Body of pancreas (tissue), 4 donors: ENCODE measurements at regions not wholly inside any gene's neighbourhood (a gene's known extent, or its start where the extent isn't known, plus 50 kb on each side); places are given as distances from the start of the nearest gene placed in this dataset.

ENCODE experiments used
- ATAC-seq: fragments of 150-250 bp; one replicate; pipeline ENCODE4 v1.9.1; 2016
- DNase-seq, 4 donors: peaks; one replicate each; pipeline ENCODE4 v3.0.0-alpha.2; 2019
- H3K27ac ChIP-seq, 4 donors: fragments of 200-600 bp; sonication (generic); 1 replicate in 3 of 4; 2 replicates in 1 of 4; pipeline versions ENCODE4 v1.5.1 to v1.6.1; 2016 to 2019; ENCODE audit warnings: mild to moderate bottlenecking in 1 of 4, mixed read lengths in 1 of 4, moderate library complexity in 1 of 4
- H3K27me3 ChIP-seq, 2 donors: fragments of 200-600 bp; sonication (generic); one replicate each; pipeline ENCODE4 v1.6.0; 2016; ENCODE audit warnings: mild to moderate bottlenecking in 1 of 2
- H3K36me3 ChIP-seq, 2 donors: fragments of 200-600 bp; sonication (generic); replicated peaks in 1 of 2; 2 replicates each; pipeline ENCODE4 v1.5.1; 2016; ENCODE audit warnings: low read depth in 2 of 2; ENCODE audit not compliant: insufficient read depth in 1 of 2
- H3K4me1 ChIP-seq: fragments of 200-600 bp; sonication (generic); one replicate; pipeline ENCODE4 v1.6.0; 2016
- H3K4me3 ChIP-seq, 2 donors: fragments of 200-600 bp; sonication (generic); 1 replicate in 1 of 2; 2 replicates in 1 of 2; pipeline ENCODE4 v1.5.1; 2016 to 2019
- H3K9me3 ChIP-seq, 3 donors: fragments of 200-600 bp; sonication (generic); 1 replicate in 2 of 3; 2 replicates in 1 of 3; pipeline ENCODE4 v1.5.1; 2016
- CTCF ChIP-seq, 7 experiments: fragments of 450-650 bp in 4 of 7; fragments of 200-600 bp in 3 of 7; sonication (generic) in 3 of 7; IDR thresholded peaks; one replicate each; pipeline ENCODE4 v1.5.1; 2016 to 2019; ENCODE audit warnings: antibody characterized with exemption in 7 of 7
- POLR2A ChIP-seq, 3 donors: fragments of 450-650 bp; IDR thresholded peaks; one replicate each; pipeline ENCODE4 v1.6.1; 2016; ENCODE audit warnings: antibody characterized with exemption in 3 of 3, mild to moderate bottlenecking in 2 of 3
- WGBS, 2 donors: methylation state at CpG; one replicate each; pipeline ENCODE4 v1.1.5; 2017; 5-methylcytosine and 5-hydroxymethylcytosine counted together
- intact Hi-C: fragments of 100-400 bp; cut with DNase I; formaldehyde crosslinking; loops from one replicate; pipeline ENCODE4 v1.15.1; 2023

- intact Hi-C loops, result no loop called here
- H3K27me3 ChIP-seq, result no peaks in the 10 kb centered on the region
- H3K36me3 ChIP-seq, result no peaks in the 10 kb centered on the region
- 80 to 83% methylated on average over 3 of the region's 3 CpGs for WGBS, 2 donors
- ATAC-seq (no peak), DNase-seq (no peak)
- H3K4me3 ChIP-seq, result no peak overlapping the region
- H3K4me1 ChIP-seq, result no peaks in the 10 kb centered on the region
- no peaks in the 10 kb centered on the region for H3K9me3 ChIP-seq
- H3K27ac ChIP-seq, result no peak overlapping the region
- TF ChIP-seq CTCF (IDR thresholded peaks at IDR 0.05) (no peak), POLR2A (IDR thresholded peaks at IDR 0.05) (no peak)
These were observed 60.0 kb upstream of the NTRK3 start for GRCh38 chr15:88316586-88316985.

GRCh38 chr15:88315221-88315878 is 58.8 kb upstream of the NTRK3 start:
- no peak for ATAC-seq
- Histone ChIP-seq H3K27me3 (no peaks in the 10 kb centered on the region), H3K4me1 (no peaks in the 10 kb centered on the region), H3K9me3 (no peaks in the 10 kb centered on the region), H3K27ac (no peak overlapping the region), H3K36me3 (no peaks in the 10 kb centered on the region), H3K4me3 (no peak overlapping the region)
- intact Hi-C loops, result no loop called here
- no peak for TF ChIP-seq POLR2A (IDR thresholded peaks at IDR 0.05)
- no peak for DNase-seq
- WGBS, 2 donors, result 16 to 42% methylated on average over 1 of the region's 1 CpG

GRCh38 chr15:88312941-88313579 is 56.5 kb upstream of the NTRK3 start:
- Histone ChIP-seq H3K4me3 (no peak overlapping the region), H3K27ac (no peak overlapping the region), H3K36me3 (no peaks in the 10 kb centered on the region), H3K4me1 (no peaks in the 10 kb centered on the region), H3K27me3 (no peaks in the 10 kb centered on the region), H3K9me3 (no peaks in the 10 kb centered on the region)
- intact Hi-C loops, result no loop called here
- no peak for ATAC-seq
- DNase-seq, result no peak
- WGBS, 2 donors, result 32 to 42% methylated on average over 7 of the region's 7 CpGs
- TF ChIP-seq POLR2A (IDR thresholded peaks at IDR 0.05), result no peak

GRCh38 chr15:88309363-88309762 is 52.8 kb upstream of the NTRK3 start:
- no peaks in the 10 kb centered on the region for H3K9me3 ChIP-seq
- no peak for TF ChIP-seq POLR2A (IDR thresholded peaks at IDR 0.05)
- TF ChIP-seq CTCF (IDR thresholded peaks at IDR 0.05), result no peak
- ATAC-seq (no peak), DNase-seq (no peak)
- 56 to 67% methylated on average over 3 of the region's 3 CpGs for WGBS, 2 donors
- H3K27ac ChIP-seq, result no peak overlapping the region
- intact Hi-C loops, result no loop called here
- H3K36me3 ChIP-seq, result no peaks in the 10 kb centered on the region
- H3K4me3 ChIP-seq, result no peak overlapping the region
- no peaks in the 10 kb centered on the region for H3K27me3 ChIP-seq
- H3K4me1 ChIP-seq, result no peaks in the 10 kb centered on the region

- no peak for DNase-seq
- Histone ChIP-seq H3K27me3 (no peaks in the 10 kb centered on the region), H3K27ac (no peak overlapping the region), H3K4me3 (no peak overlapping the region), H3K36me3 (no peaks in the 10 kb centered on the region), H3K4me1 (no peaks in the 10 kb centered on the region), H3K9me3 (no peaks in the 10 kb centered on the region)
- intact Hi-C loops, result no loop called here
- TF ChIP-seq POLR2A (IDR thresholded peaks at IDR 0.05), result no peak
- no peak for TF ChIP-seq CTCF (IDR thresholded peaks at IDR 0.05)
- WGBS, 2 donors, result 33 to 61% methylated on average over 1 to 2 of the region's 2 CpGs
- no peak for ATAC-seq
These were observed 50.8 kb upstream of the NTRK3 start for GRCh38 chr15:88307344-88307743.
